ENCODE measurements at regions not wholly inside any gene's neighbourhood (a gene's known extent, or its start where the extent isn't known, plus 50 kb on each side); places are given as distances from the start of the nearest gene placed in this dataset.

DNA sequence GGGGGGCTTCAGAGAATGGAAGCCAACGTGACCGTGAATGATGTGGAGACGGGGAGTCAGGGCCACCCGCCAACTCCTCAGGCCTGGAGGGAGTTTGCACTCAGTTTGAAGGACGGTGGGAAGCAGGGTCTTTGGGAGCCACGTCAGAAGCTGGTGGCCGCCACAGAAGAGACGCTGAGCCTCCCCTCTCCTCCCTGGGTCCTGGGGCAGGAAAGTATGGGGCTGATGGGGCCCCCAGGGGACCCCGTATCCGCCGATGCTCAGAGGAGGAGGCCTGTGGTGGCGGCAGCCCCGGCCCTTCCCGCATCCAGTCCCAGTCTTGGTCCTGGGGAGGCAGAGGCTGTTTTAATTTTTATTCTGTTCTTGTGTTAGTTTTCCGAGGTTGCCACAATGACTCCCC, 188.6 kb upstream of the C1orf174 start:
- Histone ChIP-seq H2AFZ (ENCODE audit: low read depth, low read length, severe bottlenecking) (no peak overlapping the region), H3K4me3 (ENCODE audit: insufficient read depth, low read length, poor library complexity, severe bottlenecking) (no peak overlapping the region), H3K9me2 (replicated peaks; ENCODE audit: insufficient read depth, low read length) (no peaks in the 10 kb centered on the region), H3K36me3 (ENCODE audit: low read length) (no peaks in the 10 kb centered on the region), H3K9me3 (ENCODE audit: insufficient read depth, low read length) (no peaks in the 10 kb centered on the region), H3K9ac (ENCODE audit: low read length) (no peak overlapping the region), H3K79me2 (ENCODE audit: insufficient read depth, low read length) (no peaks in the 10 kb centered on the region), H3K27me3 (ENCODE audit: low read length) (no peaks in the 10 kb centered on the region), H3K27ac (ENCODE audit: low read depth, low read length) (no peak overlapping the region), H3F3A (ENCODE audit: insufficient read depth) (no peaks in the 10 kb centered on the region), H3K4me2 (ENCODE audit: low read depth, low read length, poor library complexity, severe bottlenecking) (no peak overlapping the region), H4K20me1 (ENCODE audit: low read depth, low read length) (no peaks in the 10 kb centered on the region)
- TF ChIP-seq CTCF (IDR thresholded peaks at IDR 0.05; ENCODE audit: insufficient read depth, low read length, poor library complexity, severe bottlenecking), result no peak

GRCh38 chr1:4089421-4090175, 189.5 kb upstream of the C1orf174 start:
- Histone ChIP-seq H3K27me3 (ENCODE audit: low read length) (no peaks in the 10 kb centered on the region), H3K9ac (ENCODE audit: low read length) (no peak overlapping the region), H3F3A (ENCODE audit: insufficient read depth) (no peaks in the 10 kb centered on the region), H3K27ac (ENCODE audit: low read depth, low read length) (no peak overlapping the region), H3K9me3 (ENCODE audit: insufficient read depth, low read length) (no peaks in the 10 kb centered on the region), H3K79me2 (ENCODE audit: insufficient read depth, low read length) (no peaks in the 10 kb centered on the region), H2AFZ (ENCODE audit: low read depth, low read length, severe bottlenecking) (no peak overlapping the region), H3K9me2 (replicated peaks; ENCODE audit: insufficient read depth, low read length) (no peaks in the 10 kb centered on the region), H4K20me1 (ENCODE audit: low read depth, low read length) (no peaks in the 10 kb centered on the region), H3K4me2 (ENCODE audit: low read depth, low read length, poor library complexity, severe bottlenecking) (no peak overlapping the region), H3K36me3 (ENCODE audit: low read length) (no peaks in the 10 kb centered on the region), H3K4me3 (ENCODE audit: insufficient read depth, low read length, poor library complexity, severe bottlenecking) (no peak overlapping the region)
- TF ChIP-seq EZH2phosphoT487 (conservative IDR thresholded peaks at IDR 0.05; ENCODE audit: low read length) (no peak), CTCF (IDR thresholded peaks at IDR 0.05; ENCODE audit: insufficient read depth, low read length, poor library complexity, severe bottlenecking) (no peak)

DNA sequence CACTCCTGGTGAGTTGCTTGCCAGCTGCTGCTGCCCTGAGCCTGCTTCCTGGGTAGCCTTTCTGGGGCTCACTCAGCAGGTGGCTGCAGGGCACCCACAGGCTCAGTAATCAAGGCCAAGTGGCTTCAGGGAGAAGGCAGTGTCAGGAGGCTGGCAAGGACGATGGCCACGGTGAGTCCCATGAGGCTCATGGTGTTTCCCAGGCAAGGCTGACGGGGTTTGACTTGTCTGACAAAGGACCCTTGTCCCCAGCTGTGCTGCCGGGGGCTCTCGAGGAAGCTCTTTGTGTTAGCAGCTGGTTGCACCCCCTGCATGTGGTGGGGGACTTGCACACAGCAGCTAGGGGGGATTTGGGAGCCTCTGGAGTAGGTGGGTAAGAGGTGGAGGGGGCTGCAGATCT, 190.5 kb upstream of the C1orf174 start:
- Histone ChIP-seq H2AFZ (ENCODE audit: low read depth, low read length, severe bottlenecking) (no peak overlapping the region), H3K9me3 (ENCODE audit: insufficient read depth, low read length) (no peaks in the 10 kb centered on the region), H3K4me2 (ENCODE audit: low read depth, low read length, poor library complexity, severe bottlenecking) (no peak overlapping the region), H3K27ac (ENCODE audit: low read depth, low read length) (no peak overlapping the region), H3K4me3 (ENCODE audit: insufficient read depth, low read length, poor library complexity, severe bottlenecking) (no peak overlapping the region), H3K9me2 (replicated peaks; ENCODE audit: insufficient read depth, low read length) (no peaks in the 10 kb centered on the region), H3K36me3 (ENCODE audit: low read length) (no peaks in the 10 kb centered on the region), H3F3A (ENCODE audit: insufficient read depth) (no peaks in the 10 kb centered on the region), H4K20me1 (ENCODE audit: low read depth, low read length) (no peaks in the 10 kb centered on the region), H3K9ac (ENCODE audit: low read length) (no peak overlapping the region), H3K27me3 (ENCODE audit: low read length) (no peaks in the 10 kb centered on the region), H3K79me2 (ENCODE audit: insufficient read depth, low read length) (no peaks in the 10 kb centered on the region)
- TF ChIP-seq CTCF (IDR thresholded peaks at IDR 0.05; ENCODE audit: insufficient read depth, low read length, poor library complexity, severe bottlenecking) (no peak), EZH2phosphoT487 (conservative IDR thresholded peaks at IDR 0.05; ENCODE audit: low read length) (no peak)
